Vagina (tissue), 2 donors: ENCODE measurements at regions not wholly inside any gene's neighbourhood (a gene's known extent, or its start where the extent isn't known, plus 50 kb on each side); places are given as distances from the start of the nearest gene placed in this dataset.

Experiments
- DNase-seq, 2 donors: peaks; one replicate each; pipeline ENCODE4 v3.0.0-alpha.2; 2017; ENCODE audit errors: extremely low spot score in 2 of 2
- H3K27ac ChIP-seq: fragments of 200-600 bp; sonication (generic); one replicate; pipeline ENCODE4 v1.5.1; 2019
- H3K27me3 ChIP-seq: fragments of 200-600 bp; sonication (generic); one replicate; pipeline ENCODE4 v1.5.1; 2019
- H3K36me3 ChIP-seq, 2 donors: fragments of 200-600 bp; sonication (generic); one replicate each; pipeline ENCODE4 v1.5.1; 2017 to 2019
- H3K4me1 ChIP-seq: fragments of 200-600 bp; sonication (generic); one replicate; pipeline ENCODE4 v1.5.1; 2019
- H3K4me3 ChIP-seq, 2 donors: fragments of 200-600 bp; sonication (generic); 1 replicate in 1 of 2; 2 replicates in 1 of 2; pipeline ENCODE4 v1.5.1; 2016 to 2019
- H3K9me3 ChIP-seq: fragments of 200-600 bp; sonication (generic); one replicate; pipeline ENCODE4 v1.5.1; 2019
- CTCF ChIP-seq, 3 experiments: fragments of 450-650 bp in 2 of 3; fragments of 200-600 bp in 1 of 3; sonication (generic) in 1 of 3; IDR thresholded peaks; one replicate each; pipeline ENCODE4 v1.5.1; 2017 to 2019; ENCODE audit warnings: antibody characterized with exemption in 3 of 3, mild to moderate bottlenecking in 2 of 3, moderate library complexity in 2 of 3
- POLR2A ChIP-seq, 2 donors: fragments of 450-650 bp; IDR thresholded peaks; one replicate each; pipeline ENCODE4 v1.6.1; 2017; ENCODE audit warnings: antibody characterized with exemption in 2 of 2, mild to moderate bottlenecking in 2 of 2, moderate library complexity in 2 of 2
- POLR2AphosphoS5 ChIP-seq, 2 donors: sonication (generic); formaldehyde crosslinking; IDR thresholded peaks; one replicate each; pipeline ENCODE4 v1.9.0; 2017; ENCODE audit warnings: antibody characterized with exemption in 2 of 2, mild to moderate bottlenecking in 2 of 2, low read depth in 1 of 2; ENCODE audit not compliant: insufficient read depth in 1 of 2
- intact Hi-C: fragments of 100-400 bp; cut with DNase I; formaldehyde crosslinking; loops from one replicate; pipeline ENCODE4 v1.15.1; 2023

GRCh38 chr7:51882412-51882811, 565.8 kb upstream of the COBL start:
- no peaks in the 10 kb centered on the region for H3K4me1 ChIP-seq
- no peaks in the 10 kb centered on the region for H3K27me3 ChIP-seq
- H3K9me3 ChIP-seq: no peaks in the 10 kb centered on the region
- TF ChIP-seq POLR2A (IDR thresholded peaks at IDR 0.05): no peak
- TF ChIP-seq POLR2AphosphoS5 (IDR thresholded peaks at IDR 0.05; ENCODE audit: insufficient read depth in 1 of 2, low read depth in 1 of 2): no peak
- no peak for TF ChIP-seq CTCF (IDR thresholded peaks at IDR 0.05)
- H3K27ac ChIP-seq: no peak overlapping the region
- H3K36me3 ChIP-seq: no peaks in the 10 kb centered on the region
- no peak overlapping the region for H3K4me3 ChIP-seq
- intact Hi-C loops: no loop called here
- DNase-seq: no peak

GRCh38 chr7:51881309-51881708, 564.7 kb upstream of the COBL start:
- intact Hi-C loops: no loop called here
- DNase-seq: no peak
- no peaks in the 10 kb centered on the region for H3K36me3 ChIP-seq

GRCh38 chr7:51878865-51879264, 562.3 kb upstream of the COBL start:
- Histone ChIP-seq H3K4me3 (no peak overlapping the region), H3K27ac (no peak overlapping the region), H3K4me1 (no peaks in the 10 kb centered on the region), H3K36me3 (no peaks in the 10 kb centered on the region), H3K9me3 (no peaks in the 10 kb centered on the region), H3K27me3 (no peaks in the 10 kb centered on the region)
- DNase-seq: no peak
- intact Hi-C loops: no loop called here
- TF ChIP-seq POLR2AphosphoS5 (IDR thresholded peaks at IDR 0.05; ENCODE audit: insufficient read depth in 1 of 2, low read depth in 1 of 2) (no peak), POLR2A (IDR thresholded peaks at IDR 0.05) (no peak), CTCF (IDR thresholded peaks at IDR 0.05) (no peak)

More at GRCh38 chr7:51881309-51881708, 564.7 kb upstream of the COBL start:
- Histone ChIP-seq H3K4me3 (no peak overlapping the region), H3K27ac (no peak overlapping the region), H3K9me3 (no peaks in the 10 kb centered on the region), H3K27me3 (no peaks in the 10 kb centered on the region), H3K4me1 (no peaks in the 10 kb centered on the region)
- TF ChIP-seq CTCF (IDR thresholded peaks at IDR 0.05) (no peak), POLR2A (IDR thresholded peaks at IDR 0.05) (no peak), POLR2AphosphoS5 (IDR thresholded peaks at IDR 0.05; ENCODE audit: insufficient read depth in 1 of 2, low read depth in 1 of 2) (no peak)

- Histone ChIP-seq H3K27me3 (no peaks in the 10 kb centered on the region), H3K9me3 (no peaks in the 10 kb centered on the region), H3K36me3 (no peaks in the 10 kb centered on the region), H3K4me1 (no peaks in the 10 kb centered on the region), H3K4me3 (no peak overlapping the region), H3K27ac (no peak overlapping the region)
- no peak for TF ChIP-seq CTCF (IDR thresholded peaks at IDR 0.05)
- TF ChIP-seq POLR2A (IDR thresholded peaks at IDR 0.05): no peak
- no peak for TF ChIP-seq POLR2AphosphoS5 (IDR thresholded peaks at IDR 0.05; ENCODE audit: insufficient read depth in 1 of 2, low read depth in 1 of 2)
- DNase-seq: no peak
- intact Hi-C loops: no loop called here
Observed at GRCh38 chr7:51869452-51869851, 552.8 kb upstream of the COBL start.

- Histone ChIP-seq H3K36me3 (no peaks in the 10 kb centered on the region), H3K27ac (no peak overlapping the region), H3K9me3 (no peaks in the 10 kb centered on the region), H3K27me3 (no peaks in the 10 kb centered on the region), H3K4me1 (no peaks in the 10 kb centered on the region), H3K4me3 (no peak overlapping the region)
- no peak for TF ChIP-seq POLR2A (IDR thresholded peaks at IDR 0.05)
- no peak for TF ChIP-seq POLR2AphosphoS5 (IDR thresholded peaks at IDR 0.05; ENCODE audit: insufficient read depth in 1 of 2, low read depth in 1 of 2)
- TF ChIP-seq CTCF (IDR thresholded peaks at IDR 0.05): no peak
- no peak for DNase-seq
- intact Hi-C loops: no loop called here
Observed at GRCh38 chr7:51867117-51867516, 550.5 kb upstream of the COBL start.
